DMS79 treated with DMSO at 0.1 percent for 48 hours (cell line): ENCODE measurements at regions not wholly inside any gene's neighbourhood (a gene's known extent, or its start where the extent isn't known, plus 50 kb on each side); places are given as distances from the start of the nearest gene placed in this dataset.

Experiments used
- DNase-seq: peaks from one replicate; lab custom pipeline; 2025; lab: John Stamatoyannopoulos, UW

DNA sequence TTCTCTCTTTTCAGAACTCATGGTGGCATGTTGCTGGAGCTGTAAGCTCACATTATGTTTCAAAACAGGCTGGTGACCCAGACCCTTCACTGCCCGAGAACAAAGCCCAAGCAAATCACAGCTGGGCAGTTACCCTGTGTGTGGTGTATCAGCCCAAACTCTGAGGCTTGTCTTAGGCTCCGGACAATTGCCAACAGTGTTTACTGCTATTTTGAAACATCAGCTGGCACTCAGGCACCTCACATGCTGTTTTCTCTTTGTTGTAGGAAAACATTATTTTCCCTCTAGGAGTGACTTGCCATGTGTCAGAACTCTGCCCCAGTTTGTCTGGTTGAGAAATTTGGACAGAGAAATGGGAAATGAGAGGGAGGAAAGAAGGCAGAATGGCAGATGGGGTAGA is 237.6 kb upstream of the APCDD1 start:
- no peak for DNase-seq

- no peak for DNase-seq
These were observed 237.2 kb upstream of the APCDD1 start for GRCh38 chr18:10217211-10217610.

DNA sequence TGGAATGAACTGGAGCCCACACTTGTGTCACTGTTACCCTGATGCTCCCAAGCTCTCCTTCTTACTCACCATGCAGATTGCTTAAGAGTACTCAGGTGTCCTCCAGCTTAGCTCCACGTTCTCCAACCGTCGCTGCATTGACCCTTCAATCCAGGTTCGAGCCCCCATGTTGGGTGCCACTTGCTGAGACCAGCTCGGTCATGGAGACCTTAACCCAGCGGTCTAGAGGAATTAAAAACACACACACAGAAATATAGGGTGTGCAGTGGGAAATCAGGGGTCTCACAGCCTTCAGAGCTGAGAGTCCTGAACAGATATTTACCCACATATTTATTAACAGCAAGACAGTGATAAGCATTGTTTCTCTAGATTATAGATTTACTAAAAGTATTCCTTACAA is 229.1 kb upstream of the APCDD1 start:
- no peak for DNase-seq

DNA sequence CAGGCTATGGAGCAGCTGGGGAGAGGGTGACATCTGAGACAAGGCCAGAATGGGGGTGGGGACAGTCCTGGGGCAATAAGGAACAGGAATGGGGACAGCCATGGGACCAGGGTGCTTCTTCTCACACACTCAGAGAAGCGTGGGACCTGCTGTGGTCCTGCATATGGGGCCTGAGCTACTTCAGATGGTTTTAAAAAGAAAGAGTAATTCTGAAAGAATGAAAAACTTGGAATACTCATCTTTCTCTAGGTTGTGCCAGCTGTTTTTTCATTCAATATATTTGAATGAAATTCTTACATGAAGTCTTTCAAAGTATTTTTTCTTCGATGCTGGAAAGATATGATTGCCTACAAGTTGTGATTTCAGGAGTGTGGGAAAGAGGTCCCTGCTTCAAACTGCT is 227.5 kb upstream of the APCDD1 start:
- no peak for DNase-seq

DNA sequence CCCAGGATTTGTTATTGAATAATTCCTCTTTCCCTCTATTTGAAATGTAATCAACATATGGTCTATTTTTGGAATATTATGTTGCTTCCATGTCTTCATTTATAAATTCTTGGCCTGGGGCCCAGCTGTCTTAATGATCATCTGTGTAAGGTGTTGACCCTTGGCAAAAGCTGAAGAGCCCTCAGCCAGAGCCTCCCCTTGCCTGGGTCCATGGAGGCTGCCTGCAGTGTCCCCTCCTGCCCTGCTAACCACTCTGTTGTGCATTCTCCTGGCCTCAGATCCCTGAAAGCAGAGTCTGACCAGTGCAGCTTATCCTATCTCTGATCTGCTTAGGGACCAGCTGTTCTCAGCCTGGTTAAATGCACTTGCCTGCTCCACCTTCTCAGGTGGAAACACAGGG is 226.1 kb upstream of the APCDD1 start:
- no peak for DNase-seq

- no peak for DNase-seq
These were observed 225.0 kb upstream of the APCDD1 start for GRCh38 chr18:10229458-10229857.

DNA sequence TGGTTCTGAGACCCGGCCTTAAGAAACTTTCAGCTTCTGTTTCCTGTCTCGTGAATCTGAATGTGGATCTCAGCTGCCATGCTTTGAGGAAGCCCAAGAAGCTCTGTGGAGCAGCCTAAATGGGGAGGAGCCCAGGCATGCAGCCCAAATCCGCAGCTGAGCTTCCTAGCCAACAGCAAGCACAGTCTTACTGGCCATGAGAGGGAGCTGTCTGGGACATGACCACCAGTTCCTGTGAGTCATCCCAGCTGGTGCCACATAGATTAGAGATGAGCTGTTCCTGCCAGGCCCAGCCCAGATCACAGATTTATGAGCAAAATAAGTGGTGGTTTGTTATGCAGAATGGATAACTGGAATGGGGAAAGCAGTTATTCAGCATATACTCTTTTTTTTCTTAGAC is 224.4 kb upstream of the APCDD1 start:
- no peak for DNase-seq

GRCh38 chr18:10231220-10231619 is 223.2 kb upstream of the APCDD1 start:
- no peak for DNase-seq

DNA sequence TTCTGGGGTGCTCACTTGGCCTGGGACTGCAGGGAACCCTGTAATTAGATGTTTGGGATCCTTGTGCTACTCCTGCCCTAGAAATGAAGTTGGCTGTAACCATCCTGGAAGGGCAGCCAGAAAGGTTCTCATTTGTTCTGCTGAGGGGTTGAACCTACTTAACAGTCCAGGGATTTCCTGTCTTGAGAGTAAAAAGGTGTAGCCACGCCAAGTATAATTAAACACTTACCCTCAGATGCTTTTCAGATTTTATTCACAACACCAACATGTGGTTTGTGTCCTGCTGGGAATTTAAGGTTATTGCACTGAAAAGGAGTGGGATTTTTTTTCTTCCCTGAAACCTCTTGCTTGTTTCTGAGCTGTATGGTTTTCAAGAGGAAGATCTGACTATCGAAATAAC is 222.4 kb upstream of the APCDD1 start:
- peak; percentile 57 for DNase-seq

DNA sequence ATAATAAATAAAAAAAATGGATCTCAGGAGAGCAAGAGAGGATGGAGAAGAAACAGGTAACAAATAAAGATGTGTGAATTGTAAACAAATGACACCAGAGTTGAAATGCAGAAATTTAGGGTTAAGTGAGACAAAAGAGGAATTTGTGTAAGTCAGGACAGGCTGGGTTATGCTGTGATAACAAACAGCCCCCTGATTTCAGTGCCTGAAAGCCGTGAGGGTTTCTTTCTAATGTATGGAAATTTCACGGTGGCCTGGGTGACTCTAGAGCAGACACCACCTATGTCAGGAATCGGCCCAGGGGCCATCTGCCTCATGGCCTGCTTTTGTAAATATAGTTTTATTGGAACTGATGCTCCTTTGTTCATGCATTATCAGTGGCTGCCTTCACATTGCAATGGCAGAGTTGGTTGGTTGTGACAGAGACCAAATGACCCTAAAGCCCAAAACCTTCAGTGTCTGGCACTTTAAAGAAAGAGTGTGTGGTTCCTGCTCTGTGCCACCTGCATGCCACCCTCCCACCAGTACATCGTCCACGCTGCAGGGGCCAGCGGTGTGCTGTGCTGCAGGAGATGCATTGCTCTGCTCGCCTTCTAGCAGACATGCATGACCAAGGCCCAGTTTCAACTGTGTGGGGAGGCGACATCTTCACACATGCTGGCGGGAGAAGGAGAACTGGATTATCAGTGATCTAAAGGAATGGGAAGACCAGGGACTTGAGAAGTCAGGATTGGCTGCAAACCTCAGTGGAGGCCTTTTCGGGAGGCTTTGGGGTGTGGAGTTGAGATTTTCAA is 221.2 kb upstream of the APCDD1 start:
- no peak for DNase-seq

- DNase-seq, result no peak
These were observed 220.2 kb upstream of the APCDD1 start for GRCh38 chr18:10234281-10234680.

DNA sequence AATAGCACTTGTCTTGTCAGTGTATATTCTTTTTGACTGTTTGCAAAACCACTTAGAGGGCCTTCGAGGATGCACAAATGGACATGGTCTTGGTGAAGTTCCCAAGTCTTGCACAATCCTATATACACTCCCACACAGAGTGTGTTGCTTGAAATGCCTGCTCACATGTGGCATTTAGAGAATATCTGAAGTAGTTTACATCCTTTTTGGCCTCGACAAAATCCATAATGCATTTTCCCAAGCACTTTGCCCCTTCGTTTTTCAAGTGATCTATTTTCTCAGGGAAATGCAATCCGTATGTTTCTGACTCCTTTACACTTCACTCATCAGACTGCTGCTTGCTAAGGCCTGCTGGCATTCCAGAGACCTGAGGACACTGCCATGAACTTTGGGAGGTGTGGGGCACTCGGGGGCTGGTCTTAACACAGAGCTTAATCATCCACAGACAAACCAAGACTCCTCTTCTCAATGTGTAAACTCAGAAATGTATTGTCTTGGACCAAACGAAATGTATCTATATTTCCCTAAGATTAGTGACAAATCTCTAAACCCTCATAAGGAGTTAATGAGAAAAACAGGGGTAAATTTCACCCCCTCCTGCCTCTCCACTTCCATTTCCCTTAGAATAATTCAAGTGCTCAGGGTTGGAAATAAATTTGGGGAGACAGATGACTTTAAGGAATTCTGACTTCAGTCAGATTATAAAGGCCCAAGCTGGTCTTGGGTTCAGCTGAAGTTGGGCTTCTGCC is 219.3 kb upstream of the APCDD1 start:
- no peak for DNase-seq

DNA sequence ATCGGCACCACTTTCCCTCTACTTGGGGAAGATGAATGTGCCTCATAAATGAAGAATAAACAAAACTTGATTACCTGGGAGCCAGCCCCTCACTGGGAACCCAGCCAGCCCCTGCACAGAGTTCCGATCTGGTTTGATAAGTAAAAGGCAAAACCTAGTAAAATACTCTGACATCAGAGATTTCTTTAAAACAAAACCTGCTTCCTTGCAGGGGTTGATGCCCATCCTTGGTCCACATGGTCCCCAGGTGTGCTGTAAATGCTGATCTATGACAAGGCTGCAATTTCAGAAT is 218.8 kb upstream of the APCDD1 start:
- DNase-seq, result peak; percentile 47

GRCh38 chr18:10239103-10239502 is 215.3 kb upstream of the APCDD1 start:
- no peak for DNase-seq

DNA sequence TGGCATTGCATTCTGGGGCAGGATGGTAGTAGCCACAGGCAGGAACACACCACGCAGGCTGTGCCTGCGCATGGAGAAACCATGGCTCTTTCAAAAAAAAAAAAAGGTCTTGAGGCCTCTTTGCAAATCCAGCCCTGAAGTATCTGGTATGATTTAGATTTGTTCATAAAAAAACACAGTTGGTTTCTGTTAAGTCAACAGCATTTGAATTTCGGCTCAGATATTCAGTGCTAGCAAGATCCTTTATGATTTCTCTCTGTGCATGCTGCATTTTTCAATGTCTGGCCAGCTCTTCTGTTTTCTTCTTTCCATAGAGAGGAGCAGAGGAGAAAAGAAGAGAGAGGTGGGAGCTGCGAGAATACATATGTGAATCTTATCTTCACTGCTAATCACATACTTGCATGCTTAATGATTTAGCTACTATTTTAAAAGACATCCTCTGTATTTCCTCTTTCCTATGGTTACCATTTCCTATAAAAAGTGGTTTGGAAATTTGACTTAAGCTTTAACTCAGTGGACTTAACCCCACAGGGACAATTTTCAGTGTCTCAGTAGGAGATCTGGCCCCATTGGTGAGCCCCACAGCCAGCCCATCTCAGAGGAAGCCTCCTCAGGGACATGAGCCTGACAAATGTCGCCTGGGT is 214.3 kb upstream of the APCDD1 start:
- no peak for DNase-seq

- DNase-seq, result no peak
These were observed 213.5 kb upstream of the APCDD1 start for GRCh38 chr18:10240973-10241372.

GRCh38 chr18:10241579-10241978 is 212.9 kb upstream of the APCDD1 start:
- DNase-seq, result no peak

- no peak for DNase-seq
These were observed 211.3 kb upstream of the APCDD1 start for GRCh38 chr18:10242936-10243680.

DNA sequence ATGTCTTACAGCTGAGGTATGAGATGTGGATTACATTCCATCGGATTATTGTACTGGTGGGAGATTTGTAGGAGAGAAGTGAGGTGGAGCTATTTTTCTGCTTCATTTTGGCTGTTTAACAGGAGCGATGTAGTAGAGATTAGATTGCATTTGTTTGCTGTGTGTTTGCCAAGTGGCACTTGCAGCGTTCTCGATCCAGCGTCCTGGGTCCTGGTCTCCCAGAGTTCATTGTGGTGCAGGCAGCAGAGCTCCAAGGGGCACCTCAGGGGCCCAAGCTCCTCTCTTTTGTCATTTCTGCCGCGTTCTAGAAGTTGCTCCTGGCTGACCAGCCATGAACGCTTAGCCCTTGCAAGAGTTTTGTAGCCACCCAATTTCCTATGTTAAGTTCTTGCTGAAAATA is 210.1 kb upstream of the APCDD1 start:
- no peak for DNase-seq

GRCh38 chr18:10245031-10245845 is 209.2 kb upstream of the APCDD1 start:
- DNase-seq, result no peak

GRCh38 chr18:10245846-10246175 is 208.6 kb upstream of the APCDD1 start:
- no peak for DNase-seq
